ENCODE measurements at regions not wholly inside any gene's neighbourhood (a gene's known extent, or its start where the extent isn't known, plus 50 kb on each side); places are given as distances from the start of the nearest gene placed in this dataset.
A peak's percentile ranks its signal among the peaks of the same experiment; 100 is the strongest.

DNA sequence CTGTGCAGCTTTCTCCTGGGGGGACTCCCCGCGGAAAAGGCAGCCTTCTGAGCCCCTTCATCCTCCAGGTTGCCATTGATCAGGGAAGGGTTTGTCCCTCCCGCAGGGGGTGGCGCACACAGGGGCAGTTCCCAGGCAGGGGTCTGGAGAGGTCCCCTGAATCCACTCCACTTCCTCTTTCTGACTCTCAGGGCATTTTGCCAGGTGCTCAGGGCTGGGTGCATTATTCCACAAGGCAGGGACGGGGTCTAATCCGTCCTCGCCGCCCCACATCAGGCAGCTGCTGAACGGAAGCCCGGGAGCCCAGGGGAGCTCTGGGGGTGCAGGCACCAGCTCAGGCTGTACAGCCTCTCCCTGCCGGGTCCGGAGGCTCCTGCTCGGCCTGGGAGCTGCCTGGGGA lies 180.9 kb downstream of the TTLL2 start (continued):
- TF ChIP-seq, protein P1, sequence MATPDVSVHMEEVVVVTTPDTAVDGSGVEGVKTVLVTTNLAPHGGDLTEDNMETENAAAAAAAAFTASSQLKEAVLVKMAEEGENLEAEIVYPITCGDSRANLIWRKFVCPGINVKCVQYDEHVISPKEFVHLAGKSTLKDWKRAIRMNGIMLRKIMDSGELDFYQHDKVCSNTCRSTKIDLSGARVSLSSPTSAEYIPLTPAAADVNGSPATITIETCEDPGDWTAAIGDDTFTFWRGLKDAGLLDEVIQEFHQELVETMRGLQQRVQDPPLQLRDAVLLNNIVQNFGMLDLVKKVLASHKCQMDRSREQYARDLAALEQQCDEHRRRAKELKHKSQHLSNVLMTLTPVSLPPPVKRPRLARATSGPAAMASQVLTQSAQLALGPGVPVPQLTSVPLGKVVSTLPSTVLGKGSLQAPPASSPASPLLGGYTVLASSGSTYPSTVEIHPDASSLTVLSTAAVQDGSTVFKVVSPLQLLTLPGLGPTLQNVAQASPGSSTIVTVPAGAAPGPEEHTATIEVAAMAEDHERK (CRISPR knock-in tag; IDR thresholded peaks at IDR 0.05; ENCODE audit: low read depth) = no peak
- TF ChIP-seq, protein P2, sequence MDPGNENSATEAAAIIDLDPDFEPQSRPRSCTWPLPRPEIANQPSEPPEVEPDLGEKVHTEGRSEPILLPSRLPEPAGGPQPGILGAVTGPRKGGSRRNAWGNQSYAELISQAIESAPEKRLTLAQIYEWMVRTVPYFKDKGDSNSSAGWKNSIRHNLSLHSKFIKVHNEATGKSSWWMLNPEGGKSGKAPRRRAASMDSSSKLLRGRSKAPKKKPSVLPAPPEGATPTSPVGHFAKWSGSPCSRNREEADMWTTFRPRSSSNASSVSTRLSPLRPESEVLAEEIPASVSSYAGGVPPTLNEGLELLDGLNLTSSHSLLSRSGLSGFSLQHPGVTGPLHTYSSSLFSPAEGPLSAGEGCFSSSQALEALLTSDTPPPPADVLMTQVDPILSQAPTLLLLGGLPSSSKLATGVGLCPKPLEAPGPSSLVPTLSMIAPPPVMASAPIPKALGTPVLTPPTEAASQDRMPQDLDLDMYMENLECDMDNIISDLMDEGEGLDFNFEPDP (CRISPR knock-in tag; conservative IDR thresholded peaks at IDR 0.05) = no peak
- TF ChIP-seq, protein P3, sequence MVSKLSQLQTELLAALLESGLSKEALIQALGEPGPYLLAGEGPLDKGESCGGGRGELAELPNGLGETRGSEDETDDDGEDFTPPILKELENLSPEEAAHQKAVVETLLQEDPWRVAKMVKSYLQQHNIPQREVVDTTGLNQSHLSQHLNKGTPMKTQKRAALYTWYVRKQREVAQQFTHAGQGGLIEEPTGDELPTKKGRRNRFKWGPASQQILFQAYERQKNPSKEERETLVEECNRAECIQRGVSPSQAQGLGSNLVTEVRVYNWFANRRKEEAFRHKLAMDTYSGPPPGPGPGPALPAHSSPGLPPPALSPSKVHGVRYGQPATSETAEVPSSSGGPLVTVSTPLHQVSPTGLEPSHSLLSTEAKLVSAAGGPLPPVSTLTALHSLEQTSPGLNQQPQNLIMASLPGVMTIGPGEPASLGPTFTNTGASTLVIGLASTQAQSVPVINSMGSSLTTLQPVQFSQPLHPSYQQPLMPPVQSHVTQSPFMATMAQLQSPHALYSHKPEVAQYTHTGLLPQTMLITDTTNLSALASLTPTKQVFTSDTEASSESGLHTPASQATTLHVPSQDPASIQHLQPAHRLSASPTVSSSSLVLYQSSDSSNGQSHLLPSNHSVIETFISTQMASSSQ (IDR thresholded peaks at IDR 0.05; ENCODE audit: low read depth) = no peak
- TF ChIP-seq, protein P3 (CRISPR knock-in tag; IDR thresholded peaks at IDR 0.05; ENCODE audit: borderline replicate concordance) = no peak
- no peak for TF ChIP-seq HOXA3 (CRISPR knock-in tag; IDR thresholded peaks at IDR 0.05)
- TF ChIP-seq ZNF441 (CRISPR knock-in tag; IDR thresholded peaks at IDR 0.05; ENCODE audit: borderline replicate concordance) = peak; percentile 58; the same call in 1 of the 2 replicates
- TF ChIP-seq SMAD3 (CRISPR knock-in tag; IDR thresholded peaks at IDR 0.05) = no peak
- TF ChIP-seq, protein P4, sequence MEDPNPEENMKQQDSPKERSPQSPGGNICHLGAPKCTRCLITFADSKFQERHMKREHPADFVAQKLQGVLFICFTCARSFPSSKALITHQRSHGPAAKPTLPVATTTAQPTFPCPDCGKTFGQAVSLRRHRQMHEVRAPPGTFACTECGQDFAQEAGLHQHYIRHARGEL (CRISPR knock-in tag; IDR thresholded peaks at IDR 0.05) = peak; percentile 49; the same call in 1 of the 2 replicates
- no peak for TF ChIP-seq ZNF160 (CRISPR knock-in tag; IDR thresholded peaks at IDR 0.05)
- TF ChIP-seq YY1 (IDR thresholded peaks at IDR 0.05; ENCODE audit: insufficient read depth, insufficient replicate concordance, low read depth, low read length) = no peak
- TF ChIP-seq, protein P5, sequence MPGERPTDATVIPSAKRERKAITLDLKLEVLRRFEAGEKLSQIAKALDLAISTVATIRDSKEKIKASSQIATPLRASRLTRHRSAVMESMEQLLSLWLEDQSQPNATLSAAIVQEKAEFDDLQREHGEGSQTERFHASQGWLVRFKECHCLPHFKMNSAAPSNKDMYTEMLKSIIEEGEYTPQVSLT (CRISPR knock-in tag; IDR thresholded peaks at IDR 0.05; ENCODE audit: borderline replicate concordance, low read depth) = no peak
- TF ChIP-seq, protein P6, sequence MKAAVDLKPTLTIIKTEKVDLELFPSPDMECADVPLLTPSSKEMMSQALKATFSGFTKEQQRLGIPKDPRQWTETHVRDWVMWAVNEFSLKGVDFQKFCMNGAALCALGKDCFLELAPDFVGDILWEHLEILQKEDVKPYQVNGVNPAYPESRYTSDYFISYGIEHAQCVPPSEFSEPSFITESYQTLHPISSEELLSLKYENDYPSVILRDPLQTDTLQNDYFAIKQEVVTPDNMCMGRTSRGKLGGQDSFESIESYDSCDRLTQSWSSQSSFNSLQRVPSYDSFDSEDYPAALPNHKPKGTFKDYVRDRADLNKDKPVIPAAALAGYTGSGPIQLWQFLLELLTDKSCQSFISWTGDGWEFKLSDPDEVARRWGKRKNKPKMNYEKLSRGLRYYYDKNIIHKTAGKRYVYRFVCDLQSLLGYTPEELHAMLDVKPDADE (CRISPR knock-in tag; IDR thresholded peaks at IDR 0.05) = no peak
- no peak for TF ChIP-seq SNAPC2 (CRISPR knock-in tag; IDR thresholded peaks at IDR 0.05)
- TF ChIP-seq GTF2F1 (IDR thresholded peaks at IDR 0.05; ENCODE audit: low read length) = no peak
